CD4-positive, alpha-beta T cell treated with Interleukin-15 for 4 hours (primary cell): ENCODE measurements at regions not wholly inside any gene's neighbourhood (a gene's known extent, or its start where the extent isn't known, plus 50 kb on each side); places are given as distances from the start of the nearest gene placed in this dataset.
A peak's percentile ranks its signal among the peaks of the same experiment; 100 is the strongest.
"Not testable (repeated sequence)": the region's sequence is repeated elsewhere in the genome, so short reads cannot be mapped to it uniquely, and the experiment has no call there.

Experiments used
- DNase-seq: peaks from one replicate; pipeline ENCODE4 v3.0.0-alpha.2; 2020; ENCODE audit warnings: low spot score

DNA sequence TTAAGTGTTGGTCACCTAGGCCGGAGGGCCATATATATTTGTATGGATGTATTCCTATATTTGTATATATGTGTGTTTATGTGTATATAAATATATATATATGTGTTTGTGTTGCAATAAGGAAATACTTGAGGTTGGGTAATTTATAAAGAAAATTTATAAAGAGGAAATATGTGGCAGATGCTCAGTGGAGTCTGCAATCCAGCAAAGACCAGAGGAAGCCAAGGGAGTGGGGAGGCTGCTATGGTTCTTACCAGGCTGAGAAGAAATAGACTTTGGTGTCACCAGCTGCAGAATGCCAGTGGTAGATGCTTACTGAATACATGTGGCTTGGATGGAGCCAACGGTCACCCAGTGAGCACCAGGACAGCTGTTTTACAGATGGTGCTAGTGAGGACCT, 97.4 kb upstream of the ELOVL5 start:
- no peak for DNase-seq

DNA sequence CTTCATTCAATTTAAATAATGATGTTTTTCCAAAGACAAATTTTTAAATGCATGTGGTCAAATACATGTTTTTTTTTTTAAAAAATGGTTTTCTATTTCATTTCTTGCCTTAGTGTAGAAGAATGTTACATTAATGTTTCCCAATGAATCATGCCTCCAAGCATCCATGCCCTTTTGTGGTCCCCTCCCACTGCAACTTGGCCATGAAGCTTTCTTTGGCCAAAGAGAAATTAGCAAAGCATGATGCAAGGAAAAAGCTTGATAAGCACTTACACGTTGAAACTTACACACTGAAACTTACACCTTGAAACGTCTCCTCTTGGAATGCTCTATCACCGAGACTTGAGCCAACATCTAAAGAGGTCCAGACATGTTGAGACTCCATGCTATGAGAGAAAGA, 93.0 kb upstream of the ELOVL5 start:
- DNase-seq = no peak

DNA sequence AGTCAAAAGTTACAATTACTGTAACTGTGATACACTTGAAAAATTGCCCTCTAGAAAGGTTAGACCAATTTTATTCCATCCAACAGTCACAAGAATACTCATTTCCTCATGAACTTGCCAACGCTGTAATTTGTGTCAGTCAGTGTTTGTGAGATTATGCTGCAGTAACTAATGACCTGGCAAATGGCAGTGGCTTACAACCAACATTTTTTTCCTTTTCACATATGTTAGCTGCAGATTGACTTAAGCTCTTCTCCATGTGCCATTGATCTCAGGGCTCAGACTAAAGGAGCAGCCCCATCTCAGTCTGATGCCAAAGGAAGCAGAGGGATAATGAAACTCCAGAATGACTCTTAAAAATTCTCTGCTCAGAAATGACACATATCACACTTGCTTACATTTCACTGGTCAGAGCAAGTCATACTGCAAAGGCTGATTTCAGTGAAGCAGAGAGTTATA, 92.3 kb upstream of the ELOVL5 start:
- no peak for DNase-seq

DNA sequence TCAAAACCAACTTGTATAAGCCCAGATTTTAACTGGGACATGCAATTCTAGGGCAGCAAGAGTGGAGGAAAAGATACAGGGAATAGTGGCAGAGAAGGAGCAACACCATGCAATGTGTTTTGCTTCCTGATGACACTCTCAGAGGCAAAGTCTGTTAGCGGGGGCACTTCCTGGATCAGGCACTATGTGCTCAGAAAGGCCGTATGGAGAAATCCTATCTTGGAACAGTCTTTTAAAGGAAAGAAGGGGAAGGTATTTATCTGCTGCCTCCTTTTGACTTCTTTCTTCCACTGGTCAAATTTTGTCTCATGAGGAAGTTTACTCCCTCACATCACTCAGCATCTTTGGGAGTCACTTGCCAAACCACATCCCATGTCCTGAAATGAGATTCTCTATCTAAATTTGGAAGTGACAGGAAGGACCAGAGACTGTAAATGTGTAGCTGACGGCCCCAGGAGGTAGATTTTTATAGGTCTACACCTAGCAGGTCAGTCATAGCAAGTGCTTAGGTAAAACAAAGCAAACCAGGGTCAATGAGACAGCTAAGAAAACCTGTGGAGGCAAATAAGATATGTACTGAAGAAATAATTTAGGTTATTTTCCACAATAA, 91.7 kb upstream of the ELOVL5 start:
- DNase-seq = no peak

DNA sequence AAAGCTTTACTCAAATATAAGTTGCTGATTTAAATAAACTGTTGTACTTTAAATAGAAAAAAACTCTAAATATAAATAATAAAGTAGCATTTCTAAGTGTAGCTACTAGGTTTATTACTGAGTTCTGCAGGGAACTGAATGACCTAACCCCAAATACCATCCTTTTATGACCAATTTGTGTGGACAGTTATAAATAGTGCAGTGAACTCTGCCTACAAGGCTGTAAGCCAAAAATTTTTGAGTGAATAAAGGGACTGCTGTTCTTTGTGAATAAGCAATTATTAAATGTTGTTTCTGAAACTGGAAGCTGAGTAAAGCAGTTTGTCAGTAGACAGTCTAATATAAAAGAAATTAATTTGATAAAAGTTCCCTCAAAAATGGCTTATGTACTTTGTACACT, 90.8 kb upstream of the ELOVL5 start:
- no peak for DNase-seq

DNA sequence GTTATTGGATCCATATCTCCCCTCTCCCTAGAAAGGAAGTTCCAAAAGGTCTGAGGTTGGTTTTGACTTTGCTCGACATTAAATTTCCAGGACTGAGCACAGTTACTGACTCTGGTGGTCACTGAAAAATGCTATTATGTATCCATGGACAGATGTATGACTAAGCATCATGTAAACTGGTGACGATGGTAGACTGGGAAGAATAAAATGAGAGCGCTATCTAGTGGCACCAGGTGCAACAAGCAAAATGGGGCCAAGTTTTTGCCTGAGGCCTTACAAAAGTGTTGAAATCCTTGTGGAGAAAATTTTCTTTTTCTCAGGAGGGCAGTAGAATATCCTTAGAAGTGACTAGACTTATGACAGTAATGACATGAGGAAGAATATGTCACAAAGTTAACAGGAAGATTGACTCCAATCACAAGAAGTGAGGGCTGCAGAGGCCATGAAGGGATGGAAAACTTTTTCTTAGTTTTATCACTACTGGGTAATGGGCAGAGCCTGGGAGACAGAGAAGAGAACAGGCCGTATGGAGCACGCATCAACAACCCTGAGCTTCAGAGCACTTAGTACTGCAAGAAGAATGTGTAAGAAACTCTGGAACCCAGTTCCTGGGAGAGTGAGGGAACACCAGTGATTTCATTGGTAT, 88.9 kb upstream of the ELOVL5 start:
- DNase-seq = peak; percentile 37

DNA sequence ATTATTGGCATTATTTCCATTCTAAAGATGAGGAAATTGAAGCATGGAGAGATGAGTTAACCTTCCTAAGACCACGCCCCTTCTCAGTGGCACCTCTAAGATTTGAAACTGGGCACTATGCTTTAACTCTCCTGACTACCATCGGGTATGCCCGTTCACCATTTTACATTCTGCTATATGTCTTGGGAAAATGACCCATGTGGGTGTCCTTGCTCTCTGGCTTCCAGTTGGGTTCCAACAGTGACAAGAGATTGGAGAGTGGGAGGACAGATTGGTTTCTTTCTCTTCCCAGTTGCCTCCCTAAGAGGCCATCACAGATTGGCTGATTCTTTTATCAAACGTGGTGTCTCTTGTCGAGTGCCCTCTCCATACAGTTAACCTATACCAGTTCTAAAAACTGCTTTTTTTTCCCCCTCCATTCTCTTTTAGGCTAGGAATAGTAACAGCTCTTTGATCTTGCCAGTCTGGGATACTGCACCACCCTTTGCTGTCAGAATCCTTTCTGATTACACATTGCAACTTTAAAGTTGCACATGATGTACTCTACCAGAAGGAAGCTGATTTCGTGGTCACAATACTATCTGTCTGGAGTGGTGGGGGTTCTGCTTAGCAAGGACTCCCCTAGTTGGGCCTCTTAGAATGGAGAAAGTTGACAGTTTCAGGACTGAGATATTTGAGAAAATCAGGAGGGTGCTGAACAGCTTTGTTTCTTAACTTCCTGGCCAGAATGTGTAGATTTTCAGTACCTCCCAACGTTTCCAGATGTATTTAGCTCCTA, 88.0 kb upstream of the ELOVL5 start:
- no peak for DNase-seq

DNA sequence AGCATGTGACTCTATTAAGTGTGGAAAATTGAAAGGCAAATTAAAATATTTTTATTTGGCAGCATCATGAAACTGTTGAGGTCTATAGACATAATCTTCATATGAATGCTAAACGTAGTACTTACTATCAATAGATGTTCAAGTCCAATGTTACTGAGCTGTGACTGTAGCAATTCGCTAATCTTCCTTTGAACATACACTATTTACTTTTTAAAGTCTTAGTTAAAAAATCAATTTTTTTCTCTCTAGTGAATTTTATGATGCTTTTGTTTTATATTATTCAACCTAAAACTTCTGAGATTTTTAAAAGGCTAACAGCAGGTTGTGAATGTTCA, 85.2 kb upstream of the ELOVL5 start:
- DNase-seq = no peak

DNA sequence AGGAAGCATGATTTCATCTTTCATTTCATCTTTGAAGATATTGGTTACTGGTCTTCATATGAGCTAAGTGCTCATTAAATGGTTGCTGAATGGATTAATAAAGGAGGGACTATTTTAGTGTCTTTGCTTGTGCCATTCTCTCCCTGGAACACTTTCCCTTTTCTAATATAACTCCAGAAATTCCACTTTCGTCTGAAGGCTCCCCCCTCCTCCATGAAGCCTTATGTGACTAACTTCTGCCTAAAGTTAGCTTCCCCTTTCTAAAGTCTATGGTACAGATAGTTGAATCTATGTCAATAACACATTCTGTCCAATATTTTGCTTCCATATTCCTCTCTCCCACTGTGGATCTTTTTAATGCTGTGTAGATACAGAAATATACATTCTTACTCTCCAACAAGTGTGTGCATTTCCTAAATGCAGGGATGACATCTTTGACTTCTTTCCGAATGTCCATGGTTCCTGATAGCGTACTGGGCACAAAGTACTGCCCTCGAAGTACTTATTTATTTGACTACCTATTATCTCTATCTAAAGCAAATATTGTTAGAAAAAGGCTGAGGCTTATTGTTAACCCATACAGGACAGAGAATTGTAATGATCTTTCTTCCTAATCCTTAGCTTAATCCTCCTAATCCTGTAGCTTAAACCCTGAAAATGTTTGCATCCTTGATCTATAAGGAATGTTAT, 84.7 kb upstream of the ELOVL5 start:
- no peak for DNase-seq

DNA sequence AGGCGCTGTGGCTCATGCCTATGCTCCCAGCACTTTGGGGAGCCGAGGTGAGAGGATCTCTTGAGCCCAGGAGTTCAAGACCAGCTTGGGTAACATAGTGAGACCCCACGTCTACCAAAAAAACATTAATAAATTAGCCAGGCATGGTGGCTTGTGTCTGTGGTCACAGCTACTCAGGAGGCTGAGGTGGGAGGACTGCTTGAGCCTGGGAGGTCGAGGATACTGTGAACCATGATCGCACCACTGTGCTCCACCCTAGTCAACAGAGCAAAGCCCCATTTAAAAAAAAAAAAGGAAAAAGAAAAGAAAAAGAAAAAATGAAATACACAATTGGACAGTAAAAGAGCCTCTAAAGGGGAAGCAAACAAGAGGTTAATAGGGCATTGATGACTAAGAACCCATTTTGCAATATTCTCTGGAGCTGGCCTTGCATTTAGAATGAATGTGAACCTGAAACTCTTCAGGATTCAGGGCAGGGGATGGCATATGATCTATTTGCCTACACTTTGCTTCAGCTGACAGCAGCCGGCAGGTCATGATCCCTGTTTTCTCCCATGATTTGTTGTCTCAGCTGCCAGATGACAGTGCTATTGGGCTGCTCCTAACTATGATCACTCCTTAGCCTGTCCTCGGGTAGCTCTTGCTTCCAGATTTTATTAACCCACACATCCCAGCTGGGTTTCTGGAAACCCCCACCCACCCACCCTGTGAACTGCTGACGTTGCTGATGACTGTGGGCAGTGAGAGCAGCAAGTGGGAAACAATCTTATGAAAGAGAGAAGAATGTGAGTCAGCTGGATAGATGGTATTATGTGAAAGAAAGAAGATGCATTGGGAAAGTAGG, 83.8 kb upstream of the ELOVL5 start:
- no peak for DNase-seq

DNA sequence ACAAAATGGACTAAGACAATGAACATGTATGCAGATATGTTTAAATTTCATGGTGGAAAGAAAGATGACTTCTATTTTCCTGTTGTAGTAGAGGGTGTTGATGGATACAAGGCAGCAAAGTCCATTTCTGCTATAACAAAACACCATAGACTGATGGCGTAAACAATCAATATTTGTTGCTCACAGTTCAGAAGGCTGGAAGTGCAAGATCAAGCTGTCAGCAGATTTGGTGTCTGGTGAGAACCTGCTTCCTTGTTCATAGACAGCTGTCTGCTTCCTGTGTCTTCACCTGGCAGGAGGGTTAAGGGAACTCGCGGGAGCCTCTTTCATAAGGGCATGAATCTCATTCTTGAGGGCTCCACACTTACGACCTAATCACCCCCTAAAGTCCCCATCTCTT, 83.0 kb upstream of the ELOVL5 start:
- no peak for DNase-seq

DNA sequence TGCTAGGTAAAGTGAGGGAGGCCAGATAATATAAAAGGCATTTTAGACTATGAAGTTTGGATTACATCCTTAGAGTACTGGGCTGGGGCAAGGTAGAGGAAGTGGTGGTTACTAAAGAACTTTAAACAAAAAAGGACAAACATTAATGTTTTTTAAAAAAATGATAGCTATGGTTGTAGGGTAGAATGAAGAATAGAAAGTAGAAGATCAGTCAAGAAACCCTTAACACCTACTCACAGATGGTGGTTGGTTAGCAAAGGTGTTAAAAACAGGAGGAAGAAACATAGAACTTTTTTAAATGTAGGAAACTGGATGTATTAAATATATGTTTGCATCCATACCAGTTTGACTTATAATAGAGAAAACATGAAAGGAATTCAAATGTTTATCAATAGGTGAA, 80.7 kb upstream of the ELOVL5 start:
- DNase-seq = no peak

DNA sequence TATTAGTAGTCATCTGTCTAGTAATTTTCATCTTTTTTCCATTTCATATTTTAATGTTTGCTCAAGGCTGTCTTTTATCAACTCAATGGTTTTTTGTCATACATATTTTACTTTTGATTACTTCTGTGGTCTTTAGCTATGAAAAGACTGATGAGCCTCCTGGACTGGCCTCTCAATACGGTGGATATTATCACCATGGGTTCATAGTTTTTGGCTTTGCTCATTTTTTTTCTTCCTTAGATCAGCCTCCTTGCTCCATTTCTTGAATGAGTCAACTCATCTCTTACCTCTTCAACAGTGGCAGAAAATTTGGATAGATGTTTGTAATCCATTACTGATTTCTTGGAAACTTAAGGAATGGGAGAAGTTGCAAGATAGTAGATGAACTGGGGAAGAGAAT, 80.1 kb upstream of the ELOVL5 start:
- no peak for DNase-seq

DNA sequence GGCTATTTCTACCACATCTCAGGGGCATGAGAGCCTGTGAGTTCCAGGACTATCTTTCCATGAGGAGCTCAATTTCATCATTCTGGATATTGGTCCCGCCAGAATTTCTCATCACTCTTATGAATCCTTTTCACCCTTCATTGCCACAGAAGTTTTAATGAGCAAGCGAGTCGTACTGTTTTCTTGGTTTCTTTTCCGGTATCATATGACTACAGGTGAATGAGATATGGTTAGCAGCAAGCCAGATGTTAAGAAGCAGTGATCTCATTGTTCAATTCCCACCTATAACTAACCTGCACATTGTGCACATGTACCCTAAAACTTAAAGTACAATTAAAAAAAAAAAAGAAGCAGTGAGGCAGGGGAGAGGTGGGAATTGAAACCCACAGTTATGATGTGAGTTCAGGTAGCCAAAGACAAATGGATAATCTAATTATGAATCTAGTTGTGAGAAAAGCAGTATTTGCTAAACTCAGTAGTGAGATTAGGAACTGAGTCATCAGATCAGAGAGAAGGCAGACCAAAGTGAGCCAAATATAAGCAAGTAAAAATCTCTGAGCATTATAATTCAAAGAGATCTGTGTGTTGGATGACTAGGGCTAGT, 78.0 kb upstream of the ELOVL5 start:
- DNase-seq = no peak

DNA sequence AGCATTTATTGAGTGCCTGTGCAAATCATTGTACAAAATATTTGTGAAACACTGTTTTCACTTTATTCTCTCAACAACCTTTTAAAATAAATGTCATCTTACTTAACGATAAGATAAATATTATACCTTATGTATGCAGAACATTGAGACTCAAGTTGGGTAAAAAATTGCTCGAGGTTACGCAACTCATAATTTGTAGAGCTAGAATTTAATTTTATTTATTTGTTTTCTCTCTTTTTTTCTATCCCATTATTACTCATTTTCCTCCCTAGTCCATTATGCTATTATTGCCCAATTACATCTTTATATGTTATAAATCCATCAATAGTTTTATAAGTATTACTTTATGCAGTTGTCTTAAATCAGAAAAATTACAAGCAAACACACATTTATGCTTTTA, 77.4 kb upstream of the ELOVL5 start:
- DNase-seq = no peak

DNA sequence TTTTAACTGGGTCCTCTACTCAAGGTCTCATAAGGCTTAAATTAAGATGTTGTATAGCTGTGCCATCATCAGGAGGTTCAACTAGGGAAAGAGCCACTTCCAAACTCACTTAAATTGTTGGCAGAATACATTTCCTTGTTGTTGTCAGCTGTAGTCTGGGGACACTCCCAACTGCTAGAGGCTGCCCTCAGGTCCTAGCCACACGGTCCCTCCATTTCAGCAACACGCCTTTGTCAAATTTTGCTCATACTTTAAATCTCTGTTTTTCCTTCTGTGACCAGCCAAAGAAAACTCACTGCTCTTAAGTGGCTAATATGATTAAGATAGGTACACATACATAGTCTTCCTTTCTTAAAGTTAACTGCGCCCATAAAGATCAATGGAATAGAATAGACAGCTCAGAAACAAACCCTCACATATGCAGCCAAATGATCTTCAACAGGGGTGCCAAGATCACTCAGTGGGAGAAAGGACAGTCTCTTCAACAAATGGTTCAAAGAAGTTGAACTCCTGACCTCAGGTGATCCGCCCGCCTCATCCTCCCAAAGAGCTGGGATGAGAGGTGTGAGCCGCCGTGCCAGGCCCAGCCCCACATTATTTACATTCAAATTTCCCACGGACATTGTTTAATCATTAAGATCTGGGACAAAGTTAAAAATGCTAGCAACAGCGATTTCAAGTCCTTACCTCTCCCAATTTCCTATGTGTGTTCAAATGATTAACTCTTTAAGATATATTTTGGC, 76.4 kb upstream of the ELOVL5 start:
- DNase-seq = no peak

DNA sequence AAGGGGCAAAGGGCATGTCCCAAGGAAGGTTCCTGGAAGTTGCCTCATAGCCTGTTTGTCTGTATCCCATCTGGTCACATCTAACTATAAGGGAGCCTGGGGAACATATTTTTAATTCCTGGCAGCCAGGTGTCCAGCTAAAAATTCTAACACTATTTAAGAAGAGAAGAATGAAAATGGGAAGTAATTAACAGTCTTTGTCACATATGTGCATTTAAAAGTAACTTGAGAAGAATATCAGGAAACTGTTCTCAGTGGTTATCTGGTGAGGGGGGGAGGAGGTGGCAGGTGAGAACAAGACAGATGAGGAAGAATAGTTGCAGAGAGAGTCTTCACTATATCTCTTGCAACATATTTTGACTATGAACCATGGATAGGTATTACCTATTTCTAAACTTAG, 75.5 kb upstream of the ELOVL5 start:
- no peak for DNase-seq

DNA sequence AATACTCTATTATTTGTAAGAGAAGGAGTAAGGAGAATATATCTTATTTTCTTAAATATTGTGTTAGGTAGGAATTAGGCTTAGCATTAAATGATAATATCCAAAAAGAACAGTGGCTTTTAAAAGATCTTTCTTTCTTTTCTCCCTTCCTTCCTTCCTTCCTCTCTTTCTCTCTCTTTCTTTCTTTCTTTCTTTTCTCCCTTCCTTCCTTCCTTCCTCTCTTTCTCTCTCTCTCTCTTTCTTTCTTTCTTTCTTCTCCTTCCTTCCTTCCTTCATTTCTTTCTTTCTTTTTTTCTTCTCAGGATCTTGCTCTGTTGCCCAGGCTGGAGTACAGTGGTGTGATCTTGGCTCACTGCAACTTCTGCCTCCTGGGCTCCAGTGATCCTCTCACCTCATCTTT, 74.8 kb upstream of the ELOVL5 start:
- not testable (repeated sequence) for DNase-seq

DNA sequence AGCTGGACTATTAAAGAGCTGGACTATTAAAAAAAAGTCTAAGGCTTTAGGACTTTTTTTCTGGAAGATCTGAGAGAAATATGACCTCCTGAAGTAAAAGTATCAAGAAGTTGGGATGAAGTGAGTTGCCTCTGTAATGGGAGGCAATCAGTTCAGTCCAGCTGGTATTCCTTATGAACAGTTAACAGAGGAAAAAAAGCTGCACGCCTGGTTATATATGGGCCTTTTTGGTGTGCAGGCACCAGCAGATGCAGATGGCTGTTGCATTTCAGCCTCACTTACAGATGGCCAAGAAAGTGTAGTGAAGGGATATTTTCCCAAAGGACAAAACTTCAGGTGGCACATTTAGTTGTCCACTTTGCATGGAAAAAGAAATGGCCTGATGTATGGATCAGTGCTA, 70.3 kb upstream of the ELOVL5 start:
- no peak for DNase-seq

DNA sequence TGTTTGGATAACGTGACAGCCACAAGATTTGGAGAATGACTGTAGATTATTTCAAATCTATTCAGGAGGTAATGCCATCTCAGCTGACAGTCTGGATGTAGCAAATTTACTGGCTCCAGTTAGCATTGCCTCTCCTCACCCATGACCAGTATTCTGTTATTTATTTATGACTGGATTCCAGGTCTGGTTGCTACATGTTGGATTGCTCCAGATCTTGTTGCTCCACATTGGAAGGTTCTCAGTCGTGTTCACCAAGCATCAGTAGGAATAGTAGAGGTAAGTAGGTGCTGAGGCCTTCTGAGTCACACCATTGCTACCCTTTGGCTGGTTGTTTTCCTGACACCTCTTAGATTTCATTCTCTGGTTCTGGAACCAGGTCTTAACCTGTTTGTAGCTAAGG, 69.5 kb upstream of the ELOVL5 start:
- no peak for DNase-seq

DNA sequence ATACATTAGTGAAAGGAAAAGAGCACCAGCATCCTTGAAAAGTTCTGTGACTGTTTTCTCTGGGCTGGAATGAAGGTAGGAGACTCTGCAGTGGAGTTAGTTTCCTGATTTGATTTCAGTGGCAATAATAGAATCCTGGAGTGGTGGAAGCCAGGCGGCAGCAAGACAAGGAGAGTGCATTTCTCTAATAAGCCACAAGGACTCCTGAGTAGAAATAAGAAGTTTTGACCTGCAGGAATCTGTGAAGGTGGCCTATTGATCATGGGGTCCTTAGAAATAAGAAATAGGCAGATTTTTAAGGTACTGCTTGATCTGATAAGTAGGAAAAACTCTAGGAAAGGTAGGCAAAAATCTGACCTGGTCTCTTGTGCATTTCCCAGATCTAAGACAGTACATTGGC, 68.4 kb upstream of the ELOVL5 start:
- DNase-seq = no peak
